ENCODE measurements at regions not wholly inside any gene's neighbourhood (a gene's known extent, or its start where the extent isn't known, plus 50 kb on each side); places are given as distances from the start of the nearest gene placed in this dataset.

DNA sequence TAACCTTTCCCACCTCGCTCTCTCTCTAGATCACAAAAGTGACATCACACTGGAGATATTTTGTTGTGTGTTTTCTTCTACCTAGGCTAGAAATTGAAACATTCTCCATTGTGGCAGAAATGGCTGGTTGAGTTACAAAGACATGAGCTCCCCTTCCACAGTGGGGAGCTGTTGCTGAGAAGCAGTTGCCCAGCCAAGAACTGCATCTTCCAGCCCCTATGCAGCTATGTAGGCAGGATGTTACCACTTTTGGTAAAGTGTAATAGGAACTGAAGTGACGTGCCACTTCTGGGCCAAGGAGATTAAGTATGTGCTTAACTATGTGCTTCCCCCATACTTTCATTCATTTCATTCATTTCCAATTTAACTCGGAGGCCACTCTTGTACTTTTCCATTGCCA lies 138.7 kb upstream of the E2F7 start:
- TF ChIP-seq, protein P1, sequence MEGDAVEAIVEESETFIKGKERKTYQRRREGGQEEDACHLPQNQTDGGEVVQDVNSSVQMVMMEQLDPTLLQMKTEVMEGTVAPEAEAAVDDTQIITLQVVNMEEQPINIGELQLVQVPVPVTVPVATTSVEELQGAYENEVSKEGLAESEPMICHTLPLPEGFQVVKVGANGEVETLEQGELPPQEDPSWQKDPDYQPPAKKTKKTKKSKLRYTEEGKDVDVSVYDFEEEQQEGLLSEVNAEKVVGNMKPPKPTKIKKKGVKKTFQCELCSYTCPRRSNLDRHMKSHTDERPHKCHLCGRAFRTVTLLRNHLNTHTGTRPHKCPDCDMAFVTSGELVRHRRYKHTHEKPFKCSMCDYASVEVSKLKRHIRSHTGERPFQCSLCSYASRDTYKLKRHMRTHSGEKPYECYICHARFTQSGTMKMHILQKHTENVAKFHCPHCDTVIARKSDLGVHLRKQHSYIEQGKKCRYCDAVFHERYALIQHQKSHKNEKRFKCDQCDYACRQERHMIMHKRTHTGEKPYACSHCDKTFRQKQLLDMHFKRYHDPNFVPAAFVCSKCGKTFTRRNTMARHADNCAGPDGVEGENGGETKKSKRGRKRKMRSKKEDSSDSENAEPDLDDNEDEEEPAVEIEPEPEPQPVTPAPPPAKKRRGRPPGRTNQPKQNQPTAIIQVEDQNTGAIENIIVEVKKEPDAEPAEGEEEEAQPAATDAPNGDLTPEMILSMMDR (IDR thresholded peaks at IDR 0.05; ENCODE audit: low read depth, low read length): no peak
- no peak overlapping the region for H3K4me3 ChIP-seq (ENCODE audit: low read depth, low read length)

DNA sequence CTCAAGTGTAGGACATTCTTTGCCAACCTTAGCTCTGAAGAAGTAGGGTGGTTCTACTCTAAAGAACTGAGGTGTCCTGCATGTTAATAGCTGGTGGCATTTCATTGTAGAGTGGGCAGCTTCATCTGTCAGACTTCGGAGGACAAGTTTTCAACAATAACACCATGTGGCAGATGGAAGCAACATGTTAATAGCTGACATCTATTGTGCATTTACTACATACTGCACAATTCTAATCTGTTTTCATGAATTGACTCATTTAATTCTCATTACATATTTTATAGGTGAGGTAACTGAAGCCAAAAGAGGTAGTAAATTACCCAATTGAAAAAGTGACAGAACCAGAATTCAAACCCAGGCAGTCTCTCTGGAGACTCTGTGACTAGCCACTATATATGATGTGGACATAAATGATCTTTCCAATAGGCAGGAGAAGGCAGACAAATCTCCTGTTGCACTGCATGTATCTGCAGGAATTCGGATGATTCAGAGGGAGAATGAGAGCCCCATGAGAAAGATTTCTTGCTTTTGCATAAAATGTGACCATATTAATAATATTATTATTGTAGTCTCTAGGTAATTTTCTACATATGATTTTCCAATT lies 137.2 kb upstream of the E2F7 start:
- TF ChIP-seq, protein P1 (IDR thresholded peaks at IDR 0.05; ENCODE audit: low read depth, low read length): no peak

DNA sequence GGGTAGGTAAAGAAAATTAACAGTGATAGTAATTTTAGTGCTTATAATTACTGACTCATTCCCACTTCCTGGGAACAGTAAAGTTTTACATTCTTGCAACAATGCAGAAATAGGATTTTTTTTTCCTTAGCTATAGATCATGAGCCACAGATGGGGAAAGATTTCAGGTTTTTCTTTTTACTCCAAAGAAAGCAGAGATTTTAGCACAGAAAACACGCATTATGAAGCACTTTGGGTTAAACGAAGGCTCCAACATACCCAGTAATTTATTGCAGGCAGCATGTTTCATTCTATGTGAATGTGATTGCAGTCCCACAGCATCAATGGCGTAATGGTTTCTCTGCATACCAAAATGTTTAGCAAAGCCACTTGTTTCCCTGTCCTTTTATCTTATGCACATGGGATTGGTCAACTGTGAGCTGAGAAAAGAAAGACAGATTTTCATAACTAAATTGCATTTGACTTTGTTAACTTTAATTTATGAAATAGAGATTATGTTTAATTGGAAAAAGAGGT lies 124.6 kb upstream of the E2F7 start:
- TF ChIP-seq, protein P1 (IDR thresholded peaks at IDR 0.05; ENCODE audit: low read depth, low read length): no peak
- no peak overlapping the region for H3K4me3 ChIP-seq (ENCODE audit: low read depth, low read length)

More for the DNA sequence above, 137.2 kb upstream of the E2F7 start:
- no peak overlapping the region for H3K4me3 ChIP-seq (ENCODE audit: low read depth, low read length)

DNA sequence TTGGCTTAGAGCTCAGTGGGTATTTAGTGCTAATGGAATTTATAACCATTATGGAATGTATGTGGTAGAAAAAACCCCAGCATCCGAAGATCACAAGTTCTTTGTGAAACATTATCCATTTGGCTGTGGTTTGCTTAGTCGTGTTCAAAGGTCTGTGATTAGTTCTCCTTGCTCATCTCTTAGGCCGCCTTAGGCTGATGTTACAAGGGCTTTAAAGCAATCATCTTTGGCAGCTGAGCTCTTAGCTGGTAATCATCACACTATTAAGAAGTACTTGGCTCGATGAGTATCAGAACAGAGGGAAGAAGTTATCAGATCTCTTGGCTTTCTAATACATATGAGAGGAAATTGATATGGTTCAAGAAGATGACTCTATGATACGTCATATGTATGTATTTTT lies 124.1 kb upstream of the E2F7 start:
- TF ChIP-seq, protein P1 (IDR thresholded peaks at IDR 0.05; ENCODE audit: low read depth, low read length): no peak
- no peak overlapping the region for H3K4me3 ChIP-seq (ENCODE audit: low read depth, low read length)

DNA sequence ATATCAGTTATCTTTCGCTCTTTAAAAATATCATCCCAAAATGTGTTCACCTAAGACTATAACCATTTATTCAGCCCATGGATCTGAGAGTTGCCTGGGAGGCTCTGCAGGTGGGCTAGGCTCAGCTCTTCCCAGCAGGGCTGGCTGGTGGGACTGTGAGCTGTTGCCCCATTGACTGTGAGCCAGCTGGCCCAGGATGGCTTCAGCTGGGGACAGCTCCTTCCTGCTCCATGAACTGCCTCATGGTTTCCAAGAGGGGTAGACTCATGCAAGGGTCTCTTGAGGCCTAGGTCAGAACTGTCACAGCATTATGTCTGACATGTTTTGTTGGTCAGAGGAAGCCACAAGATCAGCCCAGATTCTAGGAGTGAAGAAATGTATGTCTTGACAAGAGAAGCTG lies 114.1 kb upstream of the E2F7 start:
- no peak overlapping the region for H3K4me3 ChIP-seq (ENCODE audit: low read depth, low read length)
- TF ChIP-seq, protein P1 (IDR thresholded peaks at IDR 0.05; ENCODE audit: low read depth, low read length): no peak

DNA sequence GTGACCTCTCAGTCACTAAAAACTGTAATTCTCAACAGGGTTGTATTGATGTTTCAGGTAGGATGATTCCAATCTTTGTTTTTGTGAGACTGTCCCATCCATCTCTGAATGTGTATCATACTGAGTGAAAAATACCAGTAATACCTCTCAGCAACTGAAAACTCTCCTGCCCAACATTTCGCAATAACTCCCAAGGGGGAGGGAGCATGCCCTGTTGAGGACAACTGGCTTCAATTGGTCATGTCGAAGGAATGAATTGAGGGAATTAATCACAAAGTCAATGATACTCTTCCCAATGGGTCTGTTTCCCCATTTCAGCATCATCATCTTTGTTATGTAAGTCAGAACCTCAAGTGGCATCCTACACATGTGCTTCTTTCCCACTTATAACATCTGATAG lies 102.4 kb upstream of the E2F7 start:
- H3K4me3 ChIP-seq (ENCODE audit: low read depth, low read length): no peak overlapping the region
- TF ChIP-seq, protein P1 (IDR thresholded peaks at IDR 0.05; ENCODE audit: low read depth, low read length): no peak

DNA sequence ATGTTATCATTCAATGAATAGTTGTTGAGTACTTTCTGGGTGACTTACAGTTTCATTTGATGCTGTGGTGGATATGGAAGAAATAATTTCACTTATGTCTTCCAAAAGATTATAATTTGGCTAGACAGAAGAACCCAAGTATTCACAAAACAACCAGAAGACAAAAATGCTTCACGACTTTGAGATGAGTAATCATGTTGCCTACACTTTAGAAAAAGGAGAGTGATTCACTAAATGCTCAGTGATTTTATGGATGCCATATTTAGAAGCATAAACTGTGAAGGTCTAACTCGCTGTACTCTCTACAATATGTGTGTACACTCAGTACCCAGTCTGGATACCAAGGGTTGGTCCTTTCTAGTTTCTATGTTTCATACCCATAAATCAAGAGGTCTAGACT lies 101.3 kb upstream of the E2F7 start:
- TF ChIP-seq, protein P1 (IDR thresholded peaks at IDR 0.05; ENCODE audit: low read depth, low read length): no peak
- H3K4me3 ChIP-seq (ENCODE audit: low read depth, low read length): no peak overlapping the region
